Astrocyte (in vitro differentiated cells and primary cell): ENCODE measurements at regions not wholly inside any gene's neighbourhood (a gene's known extent, or its start where the extent isn't known, plus 50 kb on each side); places are given as distances from the start of the nearest gene placed in this dataset.

Experiments
- EZH2 ChIP-seq: IDR thresholded peaks from 2 replicates; pipeline ENCODE4 v1.6.1; 2012; ENCODE audit warnings: mild to moderate bottlenecking, low read length, inconsistent platforms; ENCODE audit not compliant: insufficient read depth
- TF ChIP-seq, protein P1 (sequence below): IDR thresholded peaks from 2 replicates; pipeline ENCODE4 v1.5.1; 2011; ENCODE audit warnings: low read depth, mild to moderate bottlenecking, inconsistent platforms, low read length, moderate library complexity; ENCODE audit not compliant: insufficient read depth

DNA sequence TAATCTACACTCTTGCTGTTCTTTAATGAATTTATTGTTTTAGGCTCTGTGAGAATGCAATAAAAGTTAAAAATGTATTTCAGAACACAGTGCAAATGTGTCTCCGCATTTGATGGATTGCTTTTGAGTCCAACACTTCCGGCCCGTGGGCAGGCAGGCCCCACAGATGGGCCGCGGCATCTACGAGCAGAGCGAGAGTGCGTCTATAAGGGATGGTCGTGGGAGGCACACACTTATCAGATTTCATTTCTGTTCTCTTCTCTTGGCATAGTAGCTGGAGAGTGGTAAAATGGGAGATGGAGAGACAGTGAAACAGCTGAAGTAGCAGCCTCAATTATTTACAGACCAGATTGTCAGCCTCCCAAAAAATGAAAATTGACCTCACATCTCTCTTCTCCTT, 134.2 kb downstream of the NAV1 start:
- TF ChIP-seq, protein P1, sequence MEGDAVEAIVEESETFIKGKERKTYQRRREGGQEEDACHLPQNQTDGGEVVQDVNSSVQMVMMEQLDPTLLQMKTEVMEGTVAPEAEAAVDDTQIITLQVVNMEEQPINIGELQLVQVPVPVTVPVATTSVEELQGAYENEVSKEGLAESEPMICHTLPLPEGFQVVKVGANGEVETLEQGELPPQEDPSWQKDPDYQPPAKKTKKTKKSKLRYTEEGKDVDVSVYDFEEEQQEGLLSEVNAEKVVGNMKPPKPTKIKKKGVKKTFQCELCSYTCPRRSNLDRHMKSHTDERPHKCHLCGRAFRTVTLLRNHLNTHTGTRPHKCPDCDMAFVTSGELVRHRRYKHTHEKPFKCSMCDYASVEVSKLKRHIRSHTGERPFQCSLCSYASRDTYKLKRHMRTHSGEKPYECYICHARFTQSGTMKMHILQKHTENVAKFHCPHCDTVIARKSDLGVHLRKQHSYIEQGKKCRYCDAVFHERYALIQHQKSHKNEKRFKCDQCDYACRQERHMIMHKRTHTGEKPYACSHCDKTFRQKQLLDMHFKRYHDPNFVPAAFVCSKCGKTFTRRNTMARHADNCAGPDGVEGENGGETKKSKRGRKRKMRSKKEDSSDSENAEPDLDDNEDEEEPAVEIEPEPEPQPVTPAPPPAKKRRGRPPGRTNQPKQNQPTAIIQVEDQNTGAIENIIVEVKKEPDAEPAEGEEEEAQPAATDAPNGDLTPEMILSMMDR = no peak
- TF ChIP-seq EZH2 = no peak
